Dendritic cell treated with granulocyte-macrophage colony-stimulating factor and Interleukin-4, amounts not matched to agents 40 ng/mL and 50 ng/mL, for 4 days (primary cell): ENCODE measurements at regions not wholly inside any gene's neighbourhood (a gene's known extent, or its start where the extent isn't known, plus 50 kb on each side); places are given as distances from the start of the nearest gene placed in this dataset.
"Not testable (repeated sequence)": the region's sequence is repeated elsewhere in the genome, so short reads cannot be mapped to it uniquely, and the experiment has no call there.

ENCODE experiments used
- H3K27ac Mint-ChIP-seq: one replicate; pipeline ENCODE4 v1.8.0; 2022; ENCODE audit warnings: mild to moderate bottlenecking, mixed read lengths
- H3K27me3 Mint-ChIP-seq: one replicate; pipeline ENCODE4 v1.8.0; 2022; ENCODE audit warnings: mild to moderate bottlenecking, mixed read lengths
- H3K36me3 Mint-ChIP-seq: one replicate; pipeline ENCODE4 v1.8.0; 2022; ENCODE audit warnings: low read depth, mixed read lengths
- H3K4me1 Mint-ChIP-seq: one replicate; pipeline ENCODE4 v1.8.0; 2022; ENCODE audit warnings: low read depth, mixed read lengths
- H3K4me3 Mint-ChIP-seq: one replicate; pipeline ENCODE4 v1.8.0; 2022; ENCODE audit warnings: mild to moderate bottlenecking, moderate library complexity, mixed read lengths
- H3K9me3 Mint-ChIP-seq: one replicate; pipeline ENCODE4 v1.8.0; 2022; ENCODE audit warnings: mixed read lengths
- intact Hi-C: fragments of 100-400 bp; cut with micrococcal nuclease; formaldehyde crosslinking; loops from one replicate; pipeline ENCODE4 v1.15.0; 2022

DNA sequence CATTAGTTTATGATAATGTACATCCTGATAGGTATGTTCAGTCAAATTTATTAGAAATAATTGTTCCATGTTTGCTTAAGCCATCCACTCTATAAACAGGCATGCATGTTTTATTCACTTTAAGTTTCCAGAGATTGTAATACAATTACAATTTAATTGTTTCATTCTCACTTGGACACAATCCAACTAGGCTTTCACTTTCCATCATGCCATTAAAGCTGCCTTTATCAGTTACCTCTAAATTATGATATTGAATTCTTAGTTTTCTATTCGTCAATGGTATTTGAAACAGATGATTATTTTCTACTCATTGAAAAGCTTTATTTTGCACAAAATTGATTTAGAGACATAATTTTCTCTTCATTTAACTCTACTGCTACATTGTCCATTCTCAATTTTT lies 1196.3 kb downstream of the RAPGEF2 start:
- intact Hi-C loops = no loop called here
- Mint-ChIP-seq H3K4me3 (no peak overlapping the region), H3K36me3 (no peaks in the 10 kb centered on the region), H3K9me3 (peaks cover 8% of the 10 kb centered on the region), H3K27ac (no peak overlapping the region), H3K27me3 (no peaks in the 10 kb centered on the region), H3K4me1 (no peaks in the 10 kb centered on the region)

DNA sequence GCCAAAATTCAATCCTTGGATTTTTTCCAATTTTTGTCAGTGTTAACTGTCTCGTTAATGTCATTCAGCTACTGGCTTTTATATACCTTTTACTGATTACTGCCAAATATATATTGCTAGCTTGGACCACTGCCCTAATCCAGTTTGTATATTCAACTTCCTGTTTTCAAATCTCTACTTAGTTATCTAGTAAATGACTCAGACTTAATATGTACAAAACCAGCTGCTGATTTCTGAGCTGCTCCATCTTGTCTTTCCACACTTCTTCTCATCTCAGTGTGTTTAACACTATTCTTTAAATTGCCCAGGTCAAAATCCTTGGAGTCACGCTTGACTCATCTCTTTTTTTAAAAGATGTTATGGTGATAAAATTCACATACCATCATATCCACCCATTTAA lies 1196.7 kb downstream of the RAPGEF2 start:
- Mint-ChIP-seq H3K27me3 (no peaks in the 10 kb centered on the region), H3K9me3 (peaks cover 8% of the 10 kb centered on the region), H3K4me1 (no peaks in the 10 kb centered on the region), H3K27ac (no peak overlapping the region), H3K36me3 (no peaks in the 10 kb centered on the region), H3K4me3 (no peak overlapping the region)
- intact Hi-C loops = no loop called here

DNA sequence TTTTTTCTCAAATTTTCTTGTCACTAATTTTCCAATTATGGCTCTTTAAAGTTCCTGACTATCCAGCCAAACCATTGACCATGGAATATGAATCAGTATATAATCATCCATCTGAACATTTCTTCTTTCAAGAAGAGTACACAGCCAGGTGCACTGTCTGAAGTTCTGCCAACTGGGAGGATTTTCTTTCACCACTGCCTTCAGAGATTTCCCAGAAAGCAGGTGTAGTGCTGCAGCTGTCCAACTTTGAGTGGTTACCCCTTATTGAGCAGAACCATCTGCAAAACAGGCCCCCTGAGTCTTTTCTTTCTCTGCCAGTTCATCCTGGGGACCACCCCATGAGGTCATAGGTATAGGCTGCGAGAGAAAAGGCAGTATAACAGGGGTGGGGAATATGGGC lies 1213.2 kb downstream of the RAPGEF2 start:
- H3K4me1 Mint-ChIP-seq = no peaks in the 10 kb centered on the region
- H3K27ac Mint-ChIP-seq = no peak overlapping the region
- H3K4me3 Mint-ChIP-seq = no peak overlapping the region
- intact Hi-C loops = no loop called here
- peaks cover 8% of the 10 kb centered on the region for H3K9me3 Mint-ChIP-seq
- no peaks in the 10 kb centered on the region for H3K27me3 Mint-ChIP-seq
- no peaks in the 10 kb centered on the region for H3K36me3 Mint-ChIP-seq

DNA sequence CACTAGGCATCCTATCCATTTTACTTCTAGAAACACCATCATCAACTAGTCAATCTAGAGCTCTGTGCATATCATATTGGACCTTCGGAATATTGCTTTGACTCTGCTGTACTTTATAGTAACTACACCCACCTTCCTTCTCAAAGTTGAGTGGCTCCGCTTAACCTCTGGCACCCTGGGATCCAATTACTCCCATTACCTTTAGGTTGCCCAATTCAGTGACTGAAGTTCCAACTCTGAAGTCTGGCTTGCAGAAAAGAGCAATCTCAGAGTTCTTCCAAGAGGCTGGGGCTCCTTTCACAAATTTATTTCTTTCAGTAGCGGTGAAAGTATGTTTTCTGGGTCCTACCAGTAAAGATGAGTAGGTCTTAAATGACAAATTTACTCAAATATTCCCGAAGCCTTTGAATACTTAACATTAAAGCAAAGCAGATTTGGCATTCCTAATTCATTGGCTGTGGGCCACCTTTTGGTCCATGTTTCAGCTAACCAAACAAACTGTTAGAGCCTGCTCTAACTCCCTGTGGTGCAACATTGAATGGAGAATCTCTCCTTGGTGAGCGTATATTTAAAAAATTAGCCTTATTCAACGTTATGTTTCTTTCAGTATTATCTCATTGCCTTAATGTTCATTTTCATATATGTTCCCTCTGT lies 1215.8 kb downstream of the RAPGEF2 start:
- Mint-ChIP-seq H3K27ac (no peak overlapping the region), H3K36me3 (no peaks in the 10 kb centered on the region), H3K4me3 (no peak overlapping the region), H3K9me3 (no peaks in the 10 kb centered on the region), H3K4me1 (no peaks in the 10 kb centered on the region), H3K27me3 (no peaks in the 10 kb centered on the region)
- intact Hi-C loops = no loop called here

DNA sequence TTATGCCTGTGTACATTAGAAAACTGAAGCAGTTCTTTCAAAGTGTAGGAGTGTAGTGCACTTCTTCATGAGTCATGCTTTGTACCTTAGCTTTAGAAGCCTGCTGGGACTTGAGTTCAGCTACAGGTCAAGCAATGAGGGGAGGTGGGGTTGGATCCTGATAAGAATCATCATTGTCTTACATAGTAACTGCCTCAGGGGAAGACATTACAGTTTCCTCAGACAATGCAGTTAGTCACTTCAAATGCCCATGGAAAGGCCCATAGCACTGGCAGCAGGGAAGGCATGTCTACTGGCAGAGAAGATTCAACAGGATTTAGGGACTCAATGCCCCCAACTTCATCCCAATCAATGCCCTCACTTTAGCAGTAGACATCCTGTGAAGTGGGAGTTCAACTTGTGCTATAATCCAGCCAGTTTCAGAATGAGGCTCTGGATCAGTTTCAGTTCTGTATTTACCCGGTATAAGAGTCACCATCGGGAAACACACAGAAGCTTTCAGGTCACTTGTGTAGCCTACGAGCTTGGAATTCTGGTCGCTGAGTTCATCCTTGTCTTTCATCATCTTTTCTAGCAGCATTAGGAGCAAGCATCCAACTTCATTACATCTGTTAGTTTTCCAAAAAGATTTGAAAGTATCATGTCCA lies 1216.5 kb downstream of the RAPGEF2 start:
- Mint-ChIP-seq H3K4me1 (no peaks in the 10 kb centered on the region), H3K9me3 (no peaks in the 10 kb centered on the region), H3K36me3 (no peaks in the 10 kb centered on the region), H3K4me3 (no peak overlapping the region), H3K27me3 (no peaks in the 10 kb centered on the region), H3K27ac (no peak overlapping the region)
- intact Hi-C loops = no loop called here

DNA sequence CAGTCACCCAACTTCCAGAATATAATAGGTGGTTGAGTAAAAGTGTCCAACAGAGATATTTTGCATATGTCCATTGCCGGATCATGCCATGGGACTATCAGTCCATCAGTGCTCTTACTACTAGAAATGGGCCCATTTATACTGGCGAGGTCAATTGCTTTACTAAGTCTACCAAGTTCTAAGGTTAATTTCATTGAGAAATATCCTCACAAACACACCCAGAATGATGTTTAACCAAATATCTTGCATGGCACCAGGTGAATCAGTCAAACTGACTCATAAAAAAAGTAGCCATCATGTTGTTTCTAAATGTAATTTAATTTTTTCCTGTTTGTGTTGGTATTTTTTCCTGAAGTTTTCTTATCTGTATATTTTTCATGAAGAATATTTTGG lies 1217.0 kb downstream of the RAPGEF2 start:
- Mint-ChIP-seq H3K27ac (no peak overlapping the region), H3K4me3 (no peak overlapping the region), H3K27me3 (no peaks in the 10 kb centered on the region), H3K4me1 (no peaks in the 10 kb centered on the region), H3K36me3 (no peaks in the 10 kb centered on the region), H3K9me3 (no peaks in the 10 kb centered on the region)
- intact Hi-C loops = no loop called here

DNA sequence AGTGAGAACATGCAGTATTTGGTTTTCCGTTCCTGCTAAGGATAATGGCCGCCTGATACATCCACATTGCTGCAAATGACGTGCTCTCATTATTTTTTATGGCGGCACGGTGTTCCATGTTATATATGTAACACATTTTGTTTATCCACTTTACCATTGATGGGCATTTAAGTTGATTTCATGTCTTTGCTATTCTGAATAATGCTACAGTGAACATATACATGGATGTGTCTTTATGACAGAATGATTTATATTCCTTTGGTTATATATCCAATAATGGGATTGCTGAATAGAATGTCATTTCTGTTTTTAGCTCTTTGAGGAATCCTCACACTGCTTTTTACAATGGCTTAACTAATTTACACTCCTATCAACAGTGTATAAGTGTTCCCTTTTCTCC lies 1223.2 kb downstream of the RAPGEF2 start:
- H3K27me3 Mint-ChIP-seq = no peaks in the 10 kb centered on the region
- no peak overlapping the region for H3K27ac Mint-ChIP-seq

DNA sequence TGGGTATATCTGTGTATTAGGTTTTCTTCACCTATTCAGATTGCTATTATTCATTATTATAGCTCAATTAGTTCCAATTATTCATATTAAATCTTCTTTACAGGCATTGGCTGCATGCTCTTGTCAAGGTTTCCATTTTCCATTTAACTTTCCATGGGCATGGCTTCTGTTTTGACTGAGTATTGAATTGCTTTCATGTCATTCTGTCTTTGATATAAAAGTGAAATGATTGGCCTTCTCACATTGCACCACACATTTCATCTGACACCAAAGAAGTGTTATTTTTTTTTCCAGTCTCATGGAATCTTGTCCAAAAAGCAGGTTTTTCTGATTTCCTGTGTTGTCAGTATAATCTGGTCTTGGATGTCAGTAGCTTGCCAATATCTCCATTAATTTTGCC lies 1244.3 kb downstream of the RAPGEF2 start:
- Mint-ChIP-seq H3K36me3 (no peaks in the 10 kb centered on the region), H3K27me3 (no peaks in the 10 kb centered on the region), H3K4me1 (no peaks in the 10 kb centered on the region)

More for the DNA sequence above, 1223.2 kb downstream of the RAPGEF2 start:
- no peaks in the 10 kb centered on the region for H3K36me3 Mint-ChIP-seq
- H3K9me3 Mint-ChIP-seq = no peaks in the 10 kb centered on the region
- H3K4me3 Mint-ChIP-seq = no peak overlapping the region
- no peaks in the 10 kb centered on the region for H3K4me1 Mint-ChIP-seq
- intact Hi-C loops = no loop called here

DNA sequence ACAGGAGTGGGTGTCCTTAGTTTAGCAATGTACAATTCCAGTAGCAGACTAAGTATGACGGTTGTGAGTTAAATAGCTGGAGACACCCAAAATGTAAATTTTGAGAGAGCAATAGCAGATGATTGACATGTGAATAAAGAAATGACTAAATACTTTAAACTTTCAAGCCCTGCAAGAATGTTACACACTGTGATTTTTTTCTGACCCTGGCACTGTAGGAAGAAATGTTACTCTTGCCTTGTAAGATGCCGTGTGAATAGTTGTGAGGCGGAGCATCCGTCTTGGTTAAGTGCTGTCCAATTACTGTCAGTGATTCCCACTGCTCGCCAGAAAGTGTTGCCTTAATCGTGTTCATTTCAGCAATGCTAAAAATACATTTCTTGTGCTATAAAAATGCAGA lies 1248.1 kb downstream of the RAPGEF2 start:
- intact Hi-C loops = no loop called here
- H3K4me1 Mint-ChIP-seq = no peaks in the 10 kb centered on the region
- H3K27me3 Mint-ChIP-seq = no peaks in the 10 kb centered on the region
- H3K9me3 Mint-ChIP-seq = no peaks in the 10 kb centered on the region
- no peaks in the 10 kb centered on the region for H3K36me3 Mint-ChIP-seq
- H3K27ac Mint-ChIP-seq = no peak overlapping the region
- H3K4me3 Mint-ChIP-seq = no peak overlapping the region

More for the DNA sequence above, 1244.3 kb downstream of the RAPGEF2 start:
- H3K4me3 Mint-ChIP-seq = no peak overlapping the region
- intact Hi-C loops = no loop called here
- peaks cover 2% of the 10 kb centered on the region for H3K9me3 Mint-ChIP-seq
- no peak overlapping the region for H3K27ac Mint-ChIP-seq

DNA sequence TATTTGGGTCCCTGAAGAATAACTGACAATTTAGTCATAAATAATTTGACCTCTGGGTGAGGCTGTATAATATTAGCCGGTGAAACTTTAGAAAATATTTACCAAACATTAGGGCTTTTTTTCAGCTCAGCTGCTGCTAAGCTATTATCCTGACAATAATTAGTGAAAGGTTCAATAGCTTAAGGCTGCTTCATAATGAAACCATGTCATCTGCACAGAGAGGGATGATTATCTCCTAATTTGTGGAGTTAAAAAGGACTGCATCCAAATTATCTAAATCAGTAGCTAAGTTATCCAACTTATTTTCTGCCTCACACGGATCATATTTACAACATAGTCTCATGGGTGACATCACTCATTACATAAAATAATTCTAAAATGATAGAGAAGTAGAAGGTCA lies 1249.8 kb downstream of the RAPGEF2 start:
- intact Hi-C loops = no loop called here
- no peaks in the 10 kb centered on the region for H3K36me3 Mint-ChIP-seq
- H3K4me3 Mint-ChIP-seq = no peak overlapping the region
- H3K27ac Mint-ChIP-seq = no peak overlapping the region
- no peaks in the 10 kb centered on the region for H3K27me3 Mint-ChIP-seq
- H3K4me1 Mint-ChIP-seq = no peaks in the 10 kb centered on the region
- H3K9me3 Mint-ChIP-seq = no peaks in the 10 kb centered on the region

DNA sequence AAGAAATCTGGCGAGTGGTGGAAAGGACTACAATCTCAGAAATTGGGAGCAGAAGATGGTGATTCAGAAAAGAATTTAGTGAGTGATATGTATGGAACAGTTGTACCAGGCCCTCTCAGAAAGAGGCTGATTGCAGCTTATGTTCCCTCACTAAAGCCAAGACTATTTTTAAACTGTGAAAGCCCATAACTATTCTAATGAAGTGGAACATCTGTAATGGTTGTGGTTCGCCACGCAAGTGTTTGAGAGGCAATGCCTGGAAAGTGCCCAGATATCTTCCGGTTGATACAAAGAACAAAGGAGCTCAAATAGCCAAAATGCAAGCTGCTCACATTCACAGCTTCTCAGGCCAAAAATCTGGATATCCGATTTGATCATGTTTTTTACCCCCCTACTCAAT lies 1250.7 kb downstream of the RAPGEF2 start:
- intact Hi-C loops = no loop called here
- no peak overlapping the region for H3K27ac Mint-ChIP-seq
- no peak overlapping the region for H3K4me3 Mint-ChIP-seq
- H3K9me3 Mint-ChIP-seq = no peaks in the 10 kb centered on the region
- no peaks in the 10 kb centered on the region for H3K27me3 Mint-ChIP-seq
- no peaks in the 10 kb centered on the region for H3K36me3 Mint-ChIP-seq
- no peaks in the 10 kb centered on the region for H3K4me1 Mint-ChIP-seq

DNA sequence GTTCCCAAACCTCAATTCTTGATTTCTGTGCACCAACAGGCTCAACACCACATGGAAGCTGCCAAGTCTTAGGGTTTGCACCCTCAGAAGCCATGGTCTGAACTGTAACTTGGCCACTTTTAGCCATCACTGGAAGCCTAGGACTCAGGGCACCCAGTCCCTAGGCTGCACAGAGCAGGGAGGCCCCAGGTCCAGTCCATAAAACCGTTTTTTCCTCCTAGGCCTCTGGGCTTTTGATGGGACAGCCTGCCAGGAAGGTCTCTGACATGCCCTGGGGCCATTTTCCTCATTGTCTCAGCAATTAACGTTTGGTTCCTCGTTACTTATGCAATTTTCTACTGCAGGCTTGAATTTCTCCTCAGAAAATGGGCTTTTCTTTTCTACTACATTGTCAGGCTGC lies 1259.6 kb downstream of the RAPGEF2 start:
- no peak overlapping the region for H3K4me3 Mint-ChIP-seq
- H3K36me3 Mint-ChIP-seq = no peaks in the 10 kb centered on the region
- peaks cover 6% of the 10 kb centered on the region for H3K9me3 Mint-ChIP-seq

DNA sequence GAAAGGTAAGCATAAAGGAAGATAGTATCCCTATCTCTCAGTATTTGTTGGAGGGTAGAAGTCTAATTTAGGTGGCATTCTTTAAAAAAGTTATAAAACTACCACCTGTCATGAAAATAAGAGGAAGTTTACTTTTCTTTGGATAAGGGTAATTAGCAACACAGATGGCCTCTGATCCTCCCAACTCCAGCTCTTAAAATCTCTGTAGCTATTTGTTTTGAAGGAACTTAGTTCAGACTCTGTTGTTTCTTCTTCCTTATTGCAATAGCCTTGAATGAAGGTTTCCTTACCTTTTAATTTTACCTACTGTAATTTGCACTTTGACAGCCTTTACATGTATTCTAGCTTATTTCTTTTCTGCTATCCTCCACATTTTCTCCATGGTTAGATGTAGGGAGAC lies 1261.3 kb downstream of the RAPGEF2 start:
- Mint-ChIP-seq H3K36me3 (no peaks in the 10 kb centered on the region), H3K4me1 (no peaks in the 10 kb centered on the region), H3K9me3 (peaks cover 12% of the 10 kb centered on the region), H3K27ac (no peak overlapping the region), H3K27me3 (no peaks in the 10 kb centered on the region), H3K4me3 (no peak overlapping the region)
- intact Hi-C loops = no loop called here

More for the DNA sequence above, 1259.6 kb downstream of the RAPGEF2 start:
- Mint-ChIP-seq H3K4me1 (no peaks in the 10 kb centered on the region), H3K27me3 (no peaks in the 10 kb centered on the region), H3K27ac (no peak overlapping the region)
- intact Hi-C loops = no loop called here

DNA sequence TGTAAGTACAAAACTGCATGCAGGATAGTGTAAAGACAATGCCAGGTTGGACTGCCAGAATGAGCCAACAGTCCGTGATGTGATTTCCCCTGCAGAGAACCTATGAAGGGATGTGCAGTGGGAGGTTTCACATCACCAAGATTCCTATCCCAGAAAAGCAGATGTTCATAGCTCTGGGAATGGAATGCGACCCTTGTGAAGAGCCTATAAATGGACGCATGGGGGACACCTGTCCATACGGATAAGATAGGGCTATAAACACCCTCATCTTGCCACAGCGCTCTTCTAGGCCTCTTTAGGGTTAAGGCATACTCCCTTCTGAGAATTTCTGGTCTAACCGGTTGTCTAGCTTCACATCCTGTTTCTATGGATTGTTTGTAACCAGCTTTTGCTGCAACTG lies 1261.8 kb downstream of the RAPGEF2 start:
- intact Hi-C loops, H3K27me3 Mint-ChIP-seq, H3K4me3 Mint-ChIP-seq, H3K27ac Mint-ChIP-seq, H3K4me1 Mint-ChIP-seq, H3K36me3 Mint-ChIP-seq: not testable (repeated sequence)
- H3K9me3 Mint-ChIP-seq = peaks cover 12% of the 10 kb centered on the region

DNA sequence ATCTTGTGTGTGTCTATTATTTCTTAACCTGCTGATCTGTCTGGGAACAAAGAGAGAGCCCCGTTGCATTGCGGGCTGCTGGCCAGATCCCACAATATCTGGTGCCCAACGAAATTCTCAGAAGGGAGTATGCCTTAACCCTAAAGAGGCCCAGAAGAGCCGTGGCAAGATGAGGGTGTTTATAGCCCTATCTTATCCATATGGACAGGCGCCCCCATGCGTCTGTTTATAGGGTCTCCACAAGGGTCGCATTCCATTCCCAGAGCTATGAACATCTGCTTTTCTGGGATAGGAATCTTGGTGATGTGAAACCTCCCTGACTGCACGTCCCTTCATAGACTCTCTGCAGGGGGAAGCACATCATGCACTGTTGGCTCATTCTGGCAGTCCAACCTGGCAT lies 1262.5 kb downstream of the RAPGEF2 start:
- H3K27ac Mint-ChIP-seq, H3K27me3 Mint-ChIP-seq, H3K4me3 Mint-ChIP-seq, intact Hi-C loops, H3K4me1 Mint-ChIP-seq, H3K36me3 Mint-ChIP-seq: not testable (repeated sequence)
- peaks cover 12% of the 10 kb centered on the region for H3K9me3 Mint-ChIP-seq
